ENCODE measurements at regions not wholly inside any gene's neighbourhood (a gene's known extent, or its start where the extent isn't known, plus 50 kb on each side); places are given as distances from the start of the nearest gene placed in this dataset.

- TF ChIP-seq CTCF (IDR thresholded peaks at IDR 0.05): no peak
- TF ChIP-seq POLR2A (IDR thresholded peaks at IDR 0.05): no peak
Measured at GRCh38 chr11:8757533-8757932, 74.9 kb downstream of the RPL27A start.

All from heart left ventricle (tissue), 13 donors.